ENCODE measurements at regions not wholly inside any gene's neighbourhood (a gene's known extent, or its start where the extent isn't known, plus 50 kb on each side); places are given as distances from the start of the nearest gene placed in this dataset.

DNA sequence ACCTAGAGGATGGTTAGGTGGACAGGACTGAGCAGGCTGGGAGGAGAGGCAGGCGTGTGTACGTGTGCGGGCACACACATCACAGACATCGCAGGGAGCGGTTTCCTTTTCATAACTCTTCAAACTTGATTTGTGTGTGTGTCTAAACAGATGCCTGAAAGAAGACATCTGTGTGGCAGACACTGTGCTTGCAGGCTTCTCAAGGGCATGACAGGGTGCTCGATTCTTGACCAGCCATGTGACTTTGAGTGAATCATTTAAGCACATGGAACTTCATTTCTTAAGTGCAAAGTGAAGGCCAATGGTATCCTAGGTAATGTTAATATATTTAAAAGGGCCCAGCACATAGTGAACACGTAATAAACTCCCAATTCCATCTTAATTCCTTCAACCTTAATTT, 186.5 kb downstream of the SCP2D1 start:
- DNase-seq (ENCODE audit: low spot score): no peak

DNA sequence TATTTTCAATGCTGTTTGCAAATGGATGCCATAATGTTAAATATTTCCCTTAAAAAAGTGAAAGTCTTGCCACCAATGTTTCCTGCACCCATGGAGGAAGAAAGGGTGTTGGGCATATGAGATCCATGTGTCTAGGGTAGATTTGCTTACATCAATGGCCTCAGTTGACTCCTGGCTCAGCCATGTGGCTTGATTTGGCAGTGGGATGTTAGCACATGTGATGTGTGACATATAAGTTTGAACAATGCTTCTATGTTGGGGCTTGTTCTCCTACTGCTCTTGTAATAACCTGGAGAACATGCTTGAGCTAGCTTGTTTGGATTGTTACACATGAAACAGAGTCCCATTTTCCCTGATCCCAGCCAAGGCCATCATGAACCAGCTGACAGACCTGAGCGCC, 187.6 kb downstream of the SCP2D1 start:
- no peak for DNase-seq (ENCODE audit: low spot score)

DNA sequence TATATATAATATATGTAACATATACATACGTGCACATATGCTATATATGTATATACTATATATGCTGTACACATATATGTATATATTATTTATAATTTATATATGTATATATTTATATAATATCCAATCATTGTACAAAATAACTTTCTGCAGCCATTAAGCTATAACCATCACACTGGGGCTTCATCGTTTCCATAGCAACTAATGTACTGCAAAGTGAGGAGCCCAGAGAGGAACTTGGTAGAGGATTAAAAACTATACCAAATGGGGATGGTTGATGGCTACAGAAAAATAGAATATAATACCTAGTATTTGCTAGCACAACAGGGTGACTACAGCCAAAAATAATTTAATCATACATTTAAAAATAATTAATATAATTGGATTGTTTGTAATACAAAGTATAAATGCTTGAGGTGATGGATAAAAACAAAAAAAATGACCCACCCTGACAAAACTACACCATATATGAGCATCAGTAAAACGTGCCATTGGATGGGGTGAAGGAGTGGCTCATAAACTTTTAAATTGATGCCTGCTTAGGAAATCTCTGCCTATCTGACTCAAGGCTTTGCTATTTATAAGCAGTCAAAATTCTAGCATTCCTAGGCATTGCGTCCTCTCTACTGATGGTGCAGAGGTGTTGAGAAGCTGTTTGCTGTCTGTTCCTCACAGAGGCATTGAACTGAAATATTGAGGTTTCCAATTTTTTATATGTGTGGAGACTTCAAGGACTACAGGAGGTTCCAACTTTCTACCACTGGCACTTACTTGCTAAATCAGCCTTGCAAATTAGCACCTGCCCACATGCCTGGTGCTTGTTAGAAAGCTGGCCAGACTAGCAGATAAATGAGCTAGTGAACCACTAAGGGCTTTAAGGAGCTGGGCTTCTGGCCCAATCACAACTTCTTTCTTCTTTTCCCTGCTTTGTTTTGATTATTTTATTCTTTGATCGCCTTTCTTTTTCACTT, 190.1 kb downstream of the SCP2D1 start:
- DNase-seq (ENCODE audit: low spot score): no peak

DNA sequence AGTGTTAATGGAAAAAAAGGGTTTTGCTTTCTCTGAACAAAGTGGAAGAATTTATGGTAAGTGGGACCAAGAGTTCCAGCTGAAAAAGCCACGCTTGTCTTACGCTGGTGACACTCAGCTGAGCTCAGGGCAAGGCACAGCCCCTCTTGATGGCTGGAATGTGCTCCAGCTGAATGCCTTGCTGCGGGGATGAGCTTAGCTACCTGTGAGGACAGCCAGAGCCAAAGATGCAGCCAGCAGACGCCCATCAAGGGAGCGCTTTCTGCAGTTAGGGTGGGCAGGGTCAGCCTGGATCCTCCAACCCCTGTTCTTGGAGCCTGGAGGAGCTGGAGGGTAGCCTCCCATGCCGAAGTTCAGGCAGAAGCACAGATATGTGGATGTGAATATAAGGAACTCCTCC, 191.4 kb downstream of the SCP2D1 start:
- no peak for DNase-seq (ENCODE audit: low spot score)

DNA sequence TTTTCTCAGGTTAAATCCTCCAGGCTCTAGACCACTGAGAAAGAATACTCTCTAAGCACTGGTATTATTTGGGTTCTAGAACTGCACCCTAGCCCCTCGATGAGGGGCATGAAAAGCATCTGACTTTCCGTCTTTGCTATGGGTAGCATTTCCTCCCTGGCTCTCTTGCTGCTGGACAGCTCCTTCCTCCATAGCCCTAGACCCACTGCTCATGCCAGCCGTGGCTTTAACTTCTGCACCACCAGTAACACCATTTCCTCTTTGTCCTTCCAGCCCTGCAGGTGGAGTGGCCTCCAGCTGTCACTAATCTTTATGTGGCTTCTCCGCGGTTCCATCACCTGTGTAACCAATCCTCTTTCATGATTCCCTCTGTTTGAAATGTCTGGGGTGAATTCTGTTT, 194.9 kb downstream of the SCP2D1 start:
- no peak for DNase-seq (ENCODE audit: low spot score)

DNA sequence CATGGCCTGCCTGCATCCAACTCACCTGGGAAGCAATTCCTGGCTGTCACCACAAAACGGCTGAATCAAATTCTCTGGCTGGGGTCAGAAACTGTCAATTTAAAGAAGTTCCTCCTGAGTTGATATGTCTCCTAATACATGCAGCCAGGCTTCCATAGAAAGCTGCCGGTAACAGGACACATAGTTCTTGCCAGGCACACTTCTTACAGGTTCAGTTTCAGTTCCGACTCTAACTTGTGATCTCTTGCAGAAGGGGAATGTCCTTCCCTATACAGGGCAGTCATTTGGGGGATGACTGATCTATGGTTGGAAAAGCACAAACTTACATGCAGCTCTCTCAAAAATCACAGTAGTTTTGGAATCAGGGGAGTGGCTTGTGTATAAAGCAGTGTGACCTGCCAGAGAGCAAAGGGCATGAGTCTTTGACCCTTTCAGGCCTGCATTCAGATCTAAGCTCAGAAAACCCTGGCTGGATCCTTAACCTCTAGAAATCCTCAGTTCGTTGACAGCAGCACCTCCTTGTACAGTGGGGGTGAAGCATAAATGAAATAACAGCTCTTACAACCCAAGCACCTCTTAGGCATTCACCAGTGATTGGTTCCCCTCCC, 195.6 kb downstream of the SCP2D1 start:
- DNase-seq (ENCODE audit: low spot score): no peak

DNA sequence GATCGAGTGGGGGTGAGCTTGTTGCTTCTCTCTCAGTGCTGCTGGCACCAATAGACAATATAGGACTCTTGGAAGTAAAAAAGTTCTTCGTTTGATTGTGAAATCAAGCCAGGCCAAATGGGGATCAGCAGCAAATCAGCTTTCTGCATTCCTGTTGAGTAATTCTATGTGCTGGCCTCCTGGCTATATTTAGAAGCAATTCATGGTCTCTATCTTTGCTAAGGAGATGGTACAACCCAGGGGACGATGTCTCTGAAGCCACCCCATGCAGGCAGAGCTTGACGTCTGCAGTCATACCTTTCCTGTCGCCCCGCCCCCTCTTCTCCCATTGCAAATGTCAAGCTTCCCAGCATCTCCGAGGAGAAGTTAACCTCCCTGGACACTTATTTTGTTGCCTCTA, 199.1 kb downstream of the SCP2D1 start:
- DNase-seq (ENCODE audit: low spot score): no peak

DNA sequence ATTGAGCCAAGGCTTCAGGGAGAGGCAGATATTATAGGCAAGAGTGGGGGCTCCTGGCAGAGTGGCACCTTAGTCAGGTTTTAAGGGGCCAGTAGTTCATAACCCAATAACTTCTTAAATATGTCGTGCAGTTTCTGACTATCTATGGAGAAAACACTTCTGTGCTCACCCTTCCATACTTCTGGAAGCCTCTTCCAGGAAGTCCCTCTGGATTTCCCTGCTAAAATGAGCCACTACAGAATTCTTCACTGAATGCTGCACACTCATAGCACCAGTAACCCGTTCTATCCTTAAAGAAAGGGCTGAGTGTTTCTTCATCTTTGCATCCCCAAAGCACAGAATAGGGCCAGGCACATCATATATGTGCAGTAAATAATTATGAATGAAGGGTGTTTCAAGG, 198.5 kb upstream of the SLC24A3 start:
- DNase-seq (ENCODE audit: low spot score): no peak

DNA sequence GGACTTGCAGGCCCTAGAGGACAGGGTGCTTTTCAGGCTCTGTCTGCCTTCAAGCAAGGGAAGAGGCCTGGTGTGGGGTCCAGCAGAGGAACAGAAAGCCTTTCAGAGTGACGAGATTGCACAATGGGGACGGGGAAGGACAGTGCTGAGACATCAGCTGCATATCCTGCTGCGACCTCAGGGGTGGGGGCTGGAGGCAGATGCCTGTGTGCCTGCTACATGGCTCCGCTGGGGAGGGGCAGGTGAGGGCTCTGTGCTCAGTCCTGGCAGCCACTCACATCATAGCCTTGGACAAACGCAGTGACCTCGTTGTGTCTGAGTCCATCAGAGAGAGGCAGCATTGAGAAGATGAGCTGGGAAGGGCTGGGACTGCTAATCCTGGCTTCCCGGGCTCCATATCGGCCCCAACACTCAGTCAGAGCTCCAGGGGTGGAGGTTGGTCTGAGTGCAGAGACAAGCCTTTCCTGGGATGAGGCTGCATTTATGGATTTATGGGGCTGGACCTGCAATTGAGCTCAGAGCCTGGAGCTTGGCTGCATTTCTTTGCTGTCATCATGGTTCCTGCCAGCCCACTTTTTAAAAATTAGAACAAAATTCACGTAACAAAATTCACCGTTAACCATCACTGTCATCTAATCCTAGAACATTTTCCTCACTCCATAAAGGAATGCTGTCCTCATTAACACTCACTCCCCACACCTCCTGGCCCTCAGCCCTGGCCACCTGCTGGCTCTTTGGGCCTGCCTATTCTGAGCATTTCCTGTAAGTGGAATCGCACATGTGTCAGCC, 196.9 kb upstream of the SLC24A3 start:
- no peak for DNase-seq (ENCODE audit: low spot score)

DNA sequence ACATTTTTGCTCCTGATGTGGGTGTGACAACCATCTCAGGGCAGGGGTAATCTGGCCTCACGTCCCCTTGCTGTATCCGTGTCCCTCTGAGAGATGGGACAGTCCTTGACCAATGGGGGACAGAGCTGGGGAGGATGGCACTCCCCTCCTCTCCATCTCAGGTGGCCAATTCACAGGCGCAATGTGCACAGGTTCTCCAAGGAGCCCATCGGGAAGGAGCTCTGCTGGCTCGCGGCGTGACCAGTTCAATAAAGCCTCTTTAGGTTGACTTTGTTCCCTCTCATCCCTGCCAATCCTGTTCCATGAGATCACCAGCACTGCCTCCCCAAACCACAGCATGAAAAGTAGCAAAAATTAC, 196.3 kb upstream of the SLC24A3 start:
- no peak for DNase-seq (ENCODE audit: low spot score)

DNA sequence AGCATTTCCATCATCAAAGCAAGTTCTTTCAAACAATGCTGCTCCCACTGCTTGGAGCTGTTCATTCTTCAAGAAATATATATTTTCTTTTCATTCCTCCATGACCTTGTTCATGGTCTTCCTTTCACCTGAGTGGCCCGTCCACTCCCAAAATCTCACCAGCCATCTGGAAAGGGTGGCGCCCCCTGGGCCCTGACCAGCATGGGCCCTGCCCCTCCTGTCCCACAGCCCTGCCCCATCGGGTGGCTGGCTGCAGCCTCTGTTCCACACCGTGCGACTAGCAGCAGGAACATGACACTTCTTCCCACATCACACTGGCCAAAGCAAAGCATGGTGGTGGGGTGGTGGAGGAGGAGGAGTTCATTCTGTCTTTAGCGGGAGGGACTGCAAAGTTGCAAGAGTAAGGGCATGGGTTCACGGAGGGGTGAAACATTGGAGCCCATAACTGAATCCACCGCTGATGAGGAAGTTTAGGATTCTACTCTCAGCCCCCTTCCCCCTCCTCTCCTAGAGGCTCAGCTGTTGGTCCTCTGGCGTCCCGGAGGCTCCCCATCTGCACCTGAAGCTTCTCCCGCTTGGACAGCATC, 195.2 kb upstream of the SLC24A3 start:
- DNase-seq (ENCODE audit: low spot score): no peak

DNA sequence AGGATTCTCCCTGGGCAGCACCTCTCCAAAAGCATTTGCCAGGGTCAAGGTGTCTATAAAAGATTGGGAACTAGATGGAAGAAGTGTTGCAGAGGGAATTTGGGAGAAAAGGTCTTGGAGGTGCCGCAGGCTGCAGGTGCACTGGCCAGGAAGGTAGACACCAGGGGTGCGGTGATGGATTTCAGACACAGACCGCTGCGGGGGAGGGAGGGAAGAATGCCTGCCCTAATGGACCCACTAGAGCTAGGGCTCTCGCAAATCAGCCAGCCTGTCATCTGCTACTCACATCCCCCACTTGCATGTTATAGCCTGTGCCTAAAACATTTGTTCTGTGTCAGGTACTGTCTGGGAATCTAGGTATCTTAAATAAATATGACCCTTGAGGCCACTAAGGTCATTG, 193.6 kb upstream of the SLC24A3 start:
- no peak for DNase-seq (ENCODE audit: low spot score)

DNA sequence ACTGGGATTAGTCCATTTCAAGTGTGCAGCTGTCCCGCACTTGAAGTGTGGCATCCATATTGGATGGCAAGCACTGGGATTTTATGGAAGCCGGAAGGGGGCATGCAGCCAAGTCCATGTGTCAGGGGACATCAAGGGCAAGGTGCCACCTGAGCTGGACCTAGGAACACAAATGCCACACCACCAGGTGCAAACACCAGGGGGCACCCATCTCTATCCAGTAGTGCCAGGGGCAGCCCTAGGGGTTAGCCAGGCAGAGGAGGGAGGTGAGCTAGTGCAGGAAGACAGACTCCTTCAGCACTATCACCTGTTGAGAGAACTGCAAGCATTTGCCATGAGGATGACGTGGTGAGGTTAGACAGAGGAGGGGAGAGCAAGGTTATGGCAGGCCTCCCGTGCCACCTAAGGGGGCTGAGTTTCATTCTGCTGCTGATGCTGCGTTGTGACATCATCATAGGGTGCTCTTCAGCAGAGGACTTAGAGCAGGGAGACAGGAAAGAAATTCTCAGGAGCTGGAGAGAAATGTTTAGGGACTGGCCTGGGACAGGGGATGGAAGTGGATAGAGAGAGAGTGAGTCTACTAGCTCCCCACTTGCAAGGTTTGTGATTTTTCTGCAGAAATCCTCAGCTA, 192.6 kb upstream of the SLC24A3 start:
- DNase-seq (ENCODE audit: low spot score): no peak

DNA sequence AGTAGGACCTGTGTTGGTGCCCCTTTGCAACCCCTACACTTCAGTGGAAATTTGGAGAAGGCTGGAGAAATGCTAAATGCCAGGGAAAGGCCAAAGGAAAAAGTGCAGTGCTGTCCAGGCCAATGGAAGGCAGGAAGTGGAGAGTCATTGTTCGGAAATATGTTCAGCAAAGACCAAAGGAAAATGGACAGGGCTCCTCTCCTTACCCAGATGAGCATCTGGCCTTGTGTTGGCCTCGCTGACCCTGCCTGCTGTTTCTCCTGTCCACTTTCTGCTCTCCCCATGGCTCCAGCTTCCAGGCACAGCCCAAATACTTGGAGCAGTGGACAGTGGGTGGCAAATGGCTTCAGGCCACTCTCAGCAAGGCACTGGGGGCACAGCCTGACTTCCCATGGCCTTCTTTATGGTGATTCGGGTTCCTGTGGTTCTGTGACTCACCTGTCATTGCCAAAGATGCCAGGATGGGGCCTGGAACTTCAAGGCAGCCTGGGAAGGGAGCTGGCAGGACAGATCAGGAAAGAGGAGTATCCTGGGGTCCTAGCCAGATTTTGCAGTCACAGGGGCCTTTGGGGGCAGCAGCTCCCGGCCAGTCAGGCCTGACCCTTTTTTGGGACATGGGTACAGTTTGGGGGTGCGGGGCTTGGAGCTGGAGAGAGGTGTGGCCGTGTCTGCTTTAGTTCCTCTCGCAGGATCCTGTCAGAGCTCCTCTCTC, 190.9 kb upstream of the SLC24A3 start:
- DNase-seq (ENCODE audit: low spot score): no peak

DNA sequence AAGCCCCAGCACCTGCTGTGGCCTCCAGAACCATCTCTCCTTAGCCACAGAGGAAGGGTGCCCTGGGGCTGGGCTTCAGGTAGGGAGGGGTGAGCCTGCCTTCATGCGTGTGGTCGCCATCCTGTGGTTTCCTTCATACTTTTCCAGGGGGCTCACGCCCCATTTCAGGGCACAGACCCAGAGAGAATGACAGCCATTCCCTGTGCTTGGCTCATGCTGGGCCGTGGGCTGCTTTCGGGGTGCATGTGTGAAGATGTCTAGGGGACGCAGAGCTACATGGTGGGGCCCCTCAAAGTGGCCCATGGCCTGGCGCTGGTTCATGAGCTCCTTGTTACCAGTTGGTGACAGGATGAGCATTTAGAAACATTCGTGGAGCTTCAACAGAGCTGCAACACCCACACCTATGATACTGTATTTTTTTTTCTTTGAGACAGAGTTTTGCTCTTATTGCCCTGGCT, 190.3 kb upstream of the SLC24A3 start:
- DNase-seq (ENCODE audit: low spot score): no peak

DNA sequence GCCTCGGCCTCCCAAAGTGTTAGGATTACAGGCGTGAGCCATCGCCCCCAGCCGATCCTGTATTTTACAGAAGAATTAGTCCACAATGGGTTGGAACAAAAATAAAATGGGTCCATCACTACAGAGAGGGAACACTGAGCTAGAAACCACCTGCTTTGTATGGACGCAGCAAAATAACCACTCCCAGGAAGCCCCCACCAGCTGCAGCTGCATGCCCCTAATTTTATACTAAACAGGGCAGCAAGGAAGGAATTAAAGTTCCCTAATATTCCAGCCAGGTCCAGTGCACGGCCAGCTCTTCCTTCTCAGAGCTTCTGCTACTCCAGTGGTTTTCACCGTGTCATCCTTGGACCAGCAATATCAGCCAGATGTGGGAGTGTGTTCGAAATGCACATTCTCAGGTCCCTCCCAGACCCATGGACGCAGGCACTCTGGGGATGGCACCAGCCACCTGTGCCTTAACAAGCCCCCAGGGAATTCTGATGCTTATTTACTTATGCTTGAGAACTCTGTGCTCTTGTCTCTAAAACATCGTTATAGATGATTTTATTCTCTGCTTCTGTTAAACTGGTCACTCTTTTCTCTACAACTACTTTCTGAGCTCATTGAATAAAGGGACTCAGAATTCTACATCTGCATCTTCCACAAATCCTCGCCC, 189.5 kb upstream of the SLC24A3 start:
- no peak for DNase-seq (ENCODE audit: low spot score)

DNA sequence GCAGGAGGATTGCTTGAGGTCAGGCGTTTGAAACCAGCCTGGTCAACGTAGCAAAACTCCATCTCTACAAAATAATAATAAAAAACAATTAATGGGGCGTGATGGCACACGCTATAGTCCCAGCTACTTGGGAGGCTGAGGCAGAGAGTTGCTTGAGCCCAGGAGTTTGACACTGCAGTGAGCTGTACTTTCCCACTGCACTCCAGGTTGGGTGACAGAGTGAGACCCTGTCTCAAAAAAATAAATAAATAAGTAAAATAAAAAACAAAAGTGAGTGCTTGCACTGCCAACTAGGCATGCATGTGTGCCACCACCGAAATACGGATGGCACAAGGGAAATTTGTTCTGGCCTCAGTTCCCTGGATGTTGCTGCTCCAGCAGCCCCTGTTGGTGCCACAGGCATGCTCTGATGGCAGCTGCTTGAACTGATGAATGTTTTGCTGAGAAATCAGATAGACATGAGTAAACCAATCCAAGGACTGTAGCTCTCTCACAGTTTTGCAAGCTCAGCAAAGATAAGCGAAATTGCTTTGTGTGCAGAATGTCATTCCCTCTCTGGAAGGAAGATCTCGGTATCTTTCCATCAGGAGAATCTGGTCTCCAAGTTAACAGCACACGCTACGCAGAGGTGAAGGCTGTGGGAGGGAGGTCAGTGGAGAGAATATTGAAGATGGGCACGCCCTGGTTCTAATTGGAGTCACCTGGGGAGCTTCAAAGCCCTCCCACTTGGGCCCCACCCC, 188.0 kb upstream of the SLC24A3 start:
- no peak for DNase-seq (ENCODE audit: low spot score)

DNA sequence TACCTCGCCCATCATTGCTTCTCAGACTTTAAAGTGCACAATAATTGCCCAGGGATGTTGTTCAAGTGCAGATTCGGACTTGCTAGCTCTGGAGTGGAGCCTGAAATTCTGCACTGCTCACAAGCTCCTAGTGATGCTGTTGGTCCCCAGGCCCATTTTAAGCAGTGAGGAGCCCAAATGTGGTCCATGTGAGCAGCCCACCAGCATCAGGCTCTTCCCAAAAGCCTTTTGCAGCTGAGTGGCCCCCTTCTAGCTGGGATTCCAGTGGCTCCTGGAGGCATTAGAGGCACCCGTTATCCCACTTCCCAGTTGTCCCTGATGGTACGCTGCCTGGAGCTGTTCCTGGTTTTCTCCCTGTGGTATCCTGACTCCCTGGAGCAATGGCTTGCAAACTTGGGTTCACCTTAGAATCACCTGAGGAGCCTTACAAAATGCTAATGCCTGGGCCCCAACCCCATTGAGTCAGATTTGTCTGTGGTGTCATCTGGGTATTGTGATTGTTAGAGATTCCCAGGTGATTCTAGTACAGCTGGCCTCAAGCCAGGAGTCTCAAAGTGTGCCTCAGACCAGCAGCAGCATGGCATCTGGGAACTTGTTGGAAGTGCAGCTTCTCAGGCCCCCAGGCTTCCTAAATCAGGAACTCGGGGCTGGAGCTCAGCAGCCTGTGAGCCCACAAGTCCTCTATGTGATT, 186.9 kb upstream of the SLC24A3 start:
- no peak for DNase-seq (ENCODE audit: low spot score)

DNA sequence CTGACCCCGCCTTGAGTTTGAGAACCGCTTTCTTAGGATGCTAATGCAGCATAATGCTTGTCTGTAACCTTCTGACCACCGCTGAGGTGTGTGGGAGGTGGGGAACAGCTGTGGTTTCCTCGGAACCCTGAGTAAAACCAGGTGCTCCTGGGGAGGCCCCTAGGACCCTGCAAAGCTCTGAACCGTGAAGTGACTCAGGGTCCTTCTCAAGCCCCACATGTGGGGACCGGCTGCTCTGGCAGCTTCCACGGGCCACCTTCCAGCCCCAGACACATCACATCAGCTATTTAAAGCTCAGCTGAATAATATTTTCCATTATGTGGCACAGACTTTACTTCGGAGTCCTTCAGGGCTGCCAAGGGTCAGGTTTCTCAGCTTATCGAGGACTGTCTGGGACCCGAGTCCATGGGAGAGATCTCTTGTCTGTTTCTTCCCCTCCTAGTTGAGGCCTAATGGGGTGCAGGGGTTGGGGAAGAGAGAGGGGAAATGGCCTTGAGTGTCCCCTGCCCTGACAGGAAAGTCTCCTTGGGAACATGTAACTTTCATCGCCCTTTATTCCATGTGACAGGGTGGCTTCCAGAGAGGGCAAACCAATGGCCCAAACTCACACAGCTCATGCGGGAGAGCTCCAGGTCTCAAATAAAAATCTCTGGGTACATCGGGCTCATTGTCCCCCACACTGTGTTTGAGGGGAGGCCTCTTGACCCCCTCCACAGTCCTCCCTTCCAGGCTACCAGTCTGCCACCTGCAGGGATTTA, 186.1 kb upstream of the SLC24A3 start:
- no peak for DNase-seq (ENCODE audit: low spot score)
